GM12878 (cell line): ENCODE measurements at regions not wholly inside any gene's neighbourhood (a gene's known extent, or its start where the extent isn't known, plus 50 kb on each side); places are given as distances from the start of the nearest gene placed in this dataset.

Source experiments
- ATAC-seq: fragments of 200-7000 bp; cut with Tn5 transposase; 3 replicates; pipeline ENCODE4 v1.9.1; 2020; ENCODE audit warnings: mild to moderate bottlenecking, moderate library complexity
- BruUV-seq: library from RNA; stranded (reverse); fragments of 400-500 nt; replicated peaks from 2 replicates; lab custom pipeline; 2021; lab: Mats Ljungman, UMichigan
- CTCF ChIA-PET: fragments of 300-600 bp; sonication (Branson Sonifier 250); formaldehyde crosslinking; extraction: SDS; loops from one replicate; lab custom pipeline; 2021; ENCODE audit warnings: inconsistent platforms; lab: Yijun Ruan, JAX
- POLR2A ChIA-PET: fragments of 350-600 bp; formaldehyde crosslinking; extraction: SDS; loops from one replicate; lab custom pipeline; 2021; ENCODE audit warnings: inconsistent platforms; lab: Charles Lee
- RAD21 ChIA-PET: fragments of 300-600 bp; sonication (Branson Sonifier 250); formaldehyde crosslinking; loops from one replicate; lab custom pipeline; 2023; ENCODE audit warnings: antibody characterized with exemption; ENCODE audit not compliant: unreplicated experiment; lab: Charles Lee
- SMC1A ChIA-PET: fragments of 300-600 bp; sonication (Branson Sonifier 250); formaldehyde crosslinking; loops from one replicate; lab custom pipeline; 2023; ENCODE audit not compliant: unreplicated experiment, uncharacterized antibody; lab: Charles Lee
- DNase-seq: peaks from one replicate; pipeline ENCODE4 v3.0.0-alpha.2; 2011; ENCODE audit warnings: low read depth, low spot score
- FAIRE-seq: peaks from 3 replicates; lab custom pipeline; 2011; peaks lifted over from hg19 to GRCh38; lab: Jason Lieb, UNC
- H2AFZ ChIP-seq: 2 replicates; pipeline ENCODE4 v1.6.0; 2011; ENCODE audit warnings: low read depth, low read length, control low read depth; ENCODE audit not compliant: control insufficient read depth
- H3K27ac ChIP-seq: 2 replicates; pipeline ENCODE4 v1.5.1; 2011; ENCODE audit warnings: control low read depth; ENCODE audit not compliant: control insufficient read depth, insufficient read depth
- H3K27me3 ChIP-seq, 2 experiments: replicated peaks in 1 of 2; 2 replicates each; pipeline versions ENCODE4 v1.6.0 to v1.6.1; 2011; ENCODE audit warnings: low read length in 1 of 2; ENCODE audit not compliant: control insufficient read depth in 2 of 2, insufficient read depth in 2 of 2
- H3K36me3 ChIP-seq, 2 experiments: 2 replicates each; pipeline ENCODE4 v1.5.1; 2011; ENCODE audit warnings: low read length in 1 of 2; ENCODE audit not compliant: control insufficient read depth in 2 of 2, insufficient read depth in 2 of 2
- H3K4me1 ChIP-seq: 2 replicates; pipeline ENCODE4 v1.6.1; 2011; ENCODE audit warnings: mild to moderate bottlenecking, low read length, moderate library complexity, mixed read lengths; ENCODE audit not compliant: control insufficient read depth, insufficient read depth
- H3K4me2 ChIP-seq: 2 replicates; pipeline ENCODE4 v1.6.0; 2011; ENCODE audit warnings: control low read depth; ENCODE audit not compliant: control insufficient read depth, insufficient read depth
- H3K4me3 ChIP-seq: fragments of 200-600 bp; sonication (generic); 2 replicates; pipeline ENCODE4 v1.5.1; 2016
- H3K79me2 ChIP-seq: 2 replicates; pipeline ENCODE4 v1.6.0; 2011; ENCODE audit warnings: low read length; ENCODE audit not compliant: control insufficient read depth, insufficient read depth
- H3K9ac ChIP-seq: 2 replicates; pipeline ENCODE4 v1.8.0; 2011; ENCODE audit warnings: low read length, control low read depth, mixed read lengths; ENCODE audit not compliant: control insufficient read depth, insufficient read depth
- H3K9me3 ChIP-seq: replicated peaks from 3 replicates; pipeline ENCODE4 v1.5.1; 2011; ENCODE audit warnings: mild to moderate bottlenecking, low read length; ENCODE audit not compliant: control insufficient read depth, insufficient read depth
- H4K20me1 ChIP-seq: 2 replicates; pipeline ENCODE4 v1.6.0; 2011; ENCODE audit not compliant: control insufficient read depth, insufficient read depth
- CREB1 ChIP-seq: IDR thresholded peaks from 2 replicates; pipeline ENCODE4 v1.6.1; 2012; ENCODE audit warnings: low read depth, mild to moderate bottlenecking, inconsistent platforms
- ETV6 ChIP-seq, 2 experiments: fragments of 450-650 bp in 1 of 2; IDR thresholded peaks in 1 of 2; conservative IDR thresholded peaks in 1 of 2; 2 replicates each; pipeline ENCODE4 v1.6.1; 2014; ENCODE audit warnings: antibody characterized with exemption in 1 of 2, borderline replicate concordance in 1 of 2, low read depth in 1 of 2, mild to moderate bottlenecking in 1 of 2, moderate library complexity in 1 of 2
- GATAD2B ChIP-seq: fragments of 450-650 bp; conservative IDR thresholded peaks from 2 replicates; pipeline ENCODE4 v1.6.1; 2017; ENCODE audit warnings: low read depth, mild to moderate bottlenecking, moderate library complexity
- IKZF1 ChIP-seq: fragments of 450-650 bp; conservative IDR thresholded peaks from 2 replicates; pipeline ENCODE4 v1.6.1; 2017; ENCODE audit warnings: antibody characterized with exemption, mild to moderate bottlenecking
- KAT2A ChIP-seq: conservative IDR thresholded peaks from 2 replicates; pipeline ENCODE4 v1.6.1; 2011; ENCODE audit warnings: low read depth, low read length; ENCODE audit not compliant: control insufficient read depth
- MEF2B ChIP-seq: fragments of 450-650 bp; IDR thresholded peaks from 2 replicates; pipeline ENCODE4 v1.6.1; 2018; ENCODE audit warnings: mild to moderate bottlenecking, moderate library complexity; ENCODE audit not compliant: partially characterized antibody, poor library complexity, severe bottlenecking
- NFIC ChIP-seq: IDR thresholded peaks from 2 replicates; pipeline ENCODE4 v1.6.1; 2012; ENCODE audit warnings: low read depth, mild to moderate bottlenecking, inconsistent platforms, low read length, moderate library complexity
- RFX5 ChIP-seq: IDR thresholded peaks from 2 replicates; pipeline ENCODE4 v1.6.1; 2011; ENCODE audit warnings: low read depth, low read length, improper control_type of control experiment
- YBX1 ChIP-seq: fragments of 450-650 bp; IDR thresholded peaks from 2 replicates; pipeline ENCODE4 v1.6.1; 2016; ENCODE audit warnings: antibody characterized with exemption
- YY1 ChIP-seq: IDR thresholded peaks from 2 replicates; pipeline ENCODE4 v1.6.1; 2011; ENCODE audit warnings: low read depth, mild to moderate bottlenecking, low read length
- ZNF274 ChIP-seq: IDR thresholded peaks from one replicate; pipeline ENCODE4 v1.8.0; 2011; ENCODE audit not compliant: insufficient read length, insufficient read depth
- ZZZ3 ChIP-seq: IDR thresholded peaks from 2 replicates; pipeline ENCODE4 v1.6.1; 2011; ENCODE audit warnings: low read depth; ENCODE audit not compliant: control insufficient read depth, insufficient read length
- WGBS: methylation state at CpG from one replicate; pipeline ENCODE4 v1.1.6; 2016; ENCODE audit warnings: low lambda C conversion rate; ENCODE audit not compliant: insufficient replicate concordance, insufficient coverage; ENCODE audit errors: missing lambda C conversion rate; 5-methylcytosine and 5-hydroxymethylcytosine counted together
- in situ Hi-C: fragments of 300-500 bp; cut with MboI; formaldehyde crosslinking; loops from 9 replicates; pipeline ENCODE4 v1.14.3; 2018; ENCODE audit warnings: mixed read lengths
- intact Hi-C: fragments of 100-400 bp; cut with micrococcal nuclease; formaldehyde crosslinking; loops from one replicate; pipeline ENCODE4 v1.14.2; 2022; ENCODE audit not compliant: unreplicated experiment
- TF ChIP-seq, protein P1 (sequence below): IDR thresholded peaks from 2 replicates; pipeline ENCODE4 v1.6.1; 2011; ENCODE audit warnings: low read depth, low read length, improper control_type of control experiment, borderline replicate concordance
- TF ChIP-seq, protein P2 (sequence below): fragments of 450-650 bp; conservative IDR thresholded peaks from 2 replicates; pipeline ENCODE4 v1.6.1; 2017; ENCODE audit warnings: mild to moderate bottlenecking, moderate library complexity
- TF ChIP-seq, protein P3 (sequence below): fragments of 450-650 bp; IDR thresholded peaks from 2 replicates; pipeline ENCODE4 v1.6.1; 2018; ENCODE audit warnings: borderline replicate concordance, mild to moderate bottlenecking; ENCODE audit not compliant: partially characterized antibody
- TF ChIP-seq, protein P4 (sequence below): IDR thresholded peaks from 2 replicates; pipeline ENCODE4 v1.6.1; 2012; ENCODE audit warnings: low read depth, low read length, improper control_type of control experiment
- TF ChIP-seq, protein P5 (sequence below): fragments of 450-650 bp; IDR thresholded peaks from 2 replicates; pipeline ENCODE4 v1.6.1; 2017; ENCODE audit warnings: borderline replicate concordance

DNA sequence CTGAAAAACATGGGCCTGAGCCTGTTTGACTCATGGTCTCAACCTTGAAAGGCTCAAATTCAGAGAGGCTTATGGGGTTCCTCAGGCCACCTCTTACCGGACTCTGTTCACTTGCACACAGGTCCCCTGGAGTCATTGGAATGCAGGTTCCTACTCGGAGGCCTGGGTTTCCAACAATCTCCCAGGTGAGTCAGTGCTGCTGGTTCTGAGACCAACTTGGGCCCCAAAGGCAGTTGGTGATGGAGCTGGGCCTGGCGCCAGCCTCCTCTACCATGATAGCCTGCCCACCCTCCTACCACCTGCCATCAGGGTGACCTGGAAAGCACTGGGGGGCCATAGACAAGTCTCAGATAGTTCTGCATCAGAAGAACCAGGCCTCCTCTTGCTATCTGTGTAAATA lies 188.4 kb downstream of the RGS3 start:
- Histone ChIP-seq H3K36me3 (no peaks in the 10 kb centered on the region), H3K4me2 (no peak overlapping the region), H3K9ac (no peak overlapping the region), H3K4me1 (no peaks in the 10 kb centered on the region), H3K27me3 (no peaks in the 10 kb centered on the region), H2AFZ (no peak overlapping the region), H3K79me2 (no peaks in the 10 kb centered on the region), H3K4me3 (no peak overlapping the region), H4K20me1 (no peaks in the 10 kb centered on the region), H3K9me3 (no peaks in the 10 kb centered on the region; the same call in 2 of the 3 replicates), H3K27ac (no peak overlapping the region)
- intact Hi-C loops = loop anchor here (10.0 kb wide), 1 partner anchor 727 kb away; no protein-coding TSS in a partner anchor
- FAIRE-seq (no peak), DNase-seq (no peak), ATAC-seq (no peak)
- ChIA-PET RAD21 (interaction anchor here (1.3 to 8.0 kb wide), 3 partner anchors 60 to 204 kb away, joined by 4 to 290 read pairs (median 247); no protein-coding TSS in a partner anchor), POLR2A (no interaction called here), SMC1A (interaction anchor here (1.6 to 11.0 kb wide), 3 partner anchors 50 to 204 kb away, joined by 3 to 270 read pairs (median 245); no protein-coding TSS in a partner anchor), CTCF (interaction anchor here (1.8 to 12.2 kb wide), 3 partner anchors 62 to 204 kb away, joined by 6 to 565 read pairs (median 384); no protein-coding TSS in a partner anchor)
- BruUV-seq = no TSS peak
- in situ Hi-C loops = no loop called here
- 53% methylated on average over 3 of the region's 3 CpGs for WGBS
- TF ChIP-seq, protein P1, sequence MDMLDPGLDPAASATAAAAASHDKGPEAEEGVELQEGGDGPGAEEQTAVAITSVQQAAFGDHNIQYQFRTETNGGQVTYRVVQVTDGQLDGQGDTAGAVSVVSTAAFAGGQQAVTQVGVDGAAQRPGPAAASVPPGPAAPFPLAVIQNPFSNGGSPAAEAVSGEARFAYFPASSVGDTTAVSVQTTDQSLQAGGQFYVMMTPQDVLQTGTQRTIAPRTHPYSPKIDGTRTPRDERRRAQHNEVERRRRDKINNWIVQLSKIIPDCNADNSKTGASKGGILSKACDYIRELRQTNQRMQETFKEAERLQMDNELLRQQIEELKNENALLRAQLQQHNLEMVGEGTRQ = no peak
- no peak for TF ChIP-seq NFIC
- TF ChIP-seq YBX1 = no peak
- TF ChIP-seq ETV6 (conservative IDR thresholded peaks at IDR 0.05 in 1 of 2, IDR thresholded peaks at IDR 0.05 in 1 of 2; ENCODE audit: borderline replicate concordance in 1 of 2, low read depth in 1 of 2) = no peak
- TF ChIP-seq, protein P2, sequence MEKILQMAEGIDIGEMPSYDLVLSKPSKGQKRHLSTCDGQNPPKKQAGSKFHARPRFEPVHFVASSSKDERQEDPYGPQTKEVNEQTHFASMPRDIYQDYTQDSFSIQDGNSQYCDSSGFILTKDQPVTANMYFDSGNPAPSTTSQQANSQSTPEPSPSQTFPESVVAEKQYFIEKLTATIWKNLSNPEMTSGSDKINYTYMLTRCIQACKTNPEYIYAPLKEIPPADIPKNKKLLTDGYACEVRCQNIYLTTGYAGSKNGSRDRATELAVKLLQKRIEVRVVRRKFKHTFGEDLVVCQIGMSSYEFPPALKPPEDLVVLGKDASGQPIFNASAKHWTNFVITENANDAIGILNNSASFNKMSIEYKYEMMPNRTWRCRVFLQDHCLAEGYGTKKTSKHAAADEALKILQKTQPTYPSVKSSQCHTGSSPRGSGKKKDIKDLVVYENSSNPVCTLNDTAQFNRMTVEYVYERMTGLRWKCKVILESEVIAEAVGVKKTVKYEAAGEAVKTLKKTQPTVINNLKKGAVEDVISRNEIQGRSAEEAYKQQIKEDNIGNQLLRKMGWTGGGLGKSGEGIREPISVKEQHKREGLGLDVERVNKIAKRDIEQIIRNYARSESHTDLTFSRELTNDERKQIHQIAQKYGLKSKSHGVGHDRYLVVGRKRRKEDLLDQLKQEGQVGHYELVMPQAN = no peak
- TF ChIP-seq, protein P3, sequence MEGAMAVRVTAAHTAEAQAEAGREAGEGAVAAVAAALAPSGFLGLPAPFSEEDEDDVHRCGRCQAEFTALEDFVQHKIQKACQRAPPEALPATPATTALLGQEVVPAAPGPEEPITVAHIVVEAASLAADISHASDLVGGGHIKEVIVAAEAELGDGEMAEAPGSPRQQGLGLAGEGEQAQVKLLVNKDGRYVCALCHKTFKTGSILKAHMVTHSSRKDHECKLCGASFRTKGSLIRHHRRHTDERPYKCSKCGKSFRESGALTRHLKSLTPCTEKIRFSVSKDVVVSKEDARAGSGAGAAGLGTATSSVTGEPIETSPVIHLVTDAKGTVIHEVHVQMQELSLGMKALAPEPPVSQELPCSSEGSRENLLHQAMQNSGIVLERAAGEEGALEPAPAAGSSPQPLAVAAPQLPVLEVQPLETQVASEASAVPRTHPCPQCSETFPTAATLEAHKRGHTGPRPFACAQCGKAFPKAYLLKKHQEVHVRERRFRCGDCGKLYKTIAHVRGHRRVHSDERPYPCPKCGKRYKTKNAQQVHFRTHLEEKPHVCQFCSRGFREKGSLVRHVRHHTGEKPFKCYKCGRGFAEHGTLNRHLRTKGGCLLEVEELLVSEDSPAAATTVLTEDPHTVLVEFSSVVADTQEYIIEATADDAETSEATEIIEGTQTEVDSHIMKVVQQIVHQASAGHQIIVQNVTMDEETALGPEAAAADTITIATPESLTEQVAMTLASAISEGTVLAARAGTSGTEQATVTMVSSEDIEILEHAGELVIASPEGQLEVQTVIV = no peak
- TF ChIP-seq GATAD2B = no peak
- TF ChIP-seq, protein P4, sequence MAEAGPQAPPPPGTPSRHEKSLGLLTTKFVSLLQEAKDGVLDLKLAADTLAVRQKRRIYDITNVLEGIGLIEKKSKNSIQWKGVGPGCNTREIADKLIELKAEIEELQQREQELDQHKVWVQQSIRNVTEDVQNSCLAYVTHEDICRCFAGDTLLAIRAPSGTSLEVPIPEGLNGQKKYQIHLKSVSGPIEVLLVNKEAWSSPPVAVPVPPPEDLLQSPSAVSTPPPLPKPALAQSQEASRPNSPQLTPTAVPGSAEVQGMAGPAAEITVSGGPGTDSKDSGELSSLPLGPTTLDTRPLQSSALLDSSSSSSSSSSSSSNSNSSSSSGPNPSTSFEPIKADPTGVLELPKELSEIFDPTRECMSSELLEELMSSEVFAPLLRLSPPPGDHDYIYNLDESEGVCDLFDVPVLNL = no peak
- TF ChIP-seq CREB1 = no peak
- no peak for TF ChIP-seq RFX5
- no peak for TF ChIP-seq ZZZ3
- TF ChIP-seq MEF2B = no peak
- TF ChIP-seq IKZF1 = no peak
- TF ChIP-seq KAT2A = no peak
- TF ChIP-seq, protein P5, sequence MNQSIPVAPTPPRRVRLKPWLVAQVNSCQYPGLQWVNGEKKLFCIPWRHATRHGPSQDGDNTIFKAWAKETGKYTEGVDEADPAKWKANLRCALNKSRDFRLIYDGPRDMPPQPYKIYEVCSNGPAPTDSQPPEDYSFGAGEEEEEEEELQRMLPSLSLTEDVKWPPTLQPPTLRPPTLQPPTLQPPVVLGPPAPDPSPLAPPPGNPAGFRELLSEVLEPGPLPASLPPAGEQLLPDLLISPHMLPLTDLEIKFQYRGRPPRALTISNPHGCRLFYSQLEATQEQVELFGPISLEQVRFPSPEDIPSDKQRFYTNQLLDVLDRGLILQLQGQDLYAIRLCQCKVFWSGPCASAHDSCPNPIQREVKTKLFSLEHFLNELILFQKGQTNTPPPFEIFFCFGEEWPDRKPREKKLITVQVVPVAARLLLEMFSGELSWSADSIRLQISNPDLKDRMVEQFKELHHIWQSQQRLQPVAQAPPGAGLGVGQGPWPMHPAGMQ = no peak
- no peak for TF ChIP-seq YY1
- TF ChIP-seq ZNF274 = no peak
